ENCODE measurements at regions not wholly inside any gene's neighbourhood (a gene's known extent, or its start where the extent isn't known, plus 50 kb on each side); places are given as distances from the start of the nearest gene placed in this dataset.

- no peak for DNase-seq
- Histone ChIP-seq H3K4ac (ENCODE audit: low read depth, low read length) (no peak overlapping the region), H3K79me1 (ENCODE audit: low read length) (no peaks in the 10 kb centered on the region), H3K36me3 (ENCODE audit: control insufficient read depth, insufficient read depth, low read length) (no peaks in the 10 kb centered on the region), H3K4me2 (ENCODE audit: low read length) (no peak overlapping the region), H3K23ac (ENCODE audit: low read length) (no peak overlapping the region), H3K18ac (ENCODE audit: low read length) (no peak overlapping the region), H2BK5ac (ENCODE audit: low read length) (no peak overlapping the region), H4K8ac (ENCODE audit: low read depth, low read length) (no peak overlapping the region), H3K4me3 (ENCODE audit: low read length) (no peak overlapping the region), H3K27ac (ENCODE audit: low read depth, low read length) (no peak overlapping the region), H2BK15ac (replicated peaks; ENCODE audit: low read depth) (no peak overlapping the region), H2AK5ac (ENCODE audit: low read length) (no peak overlapping the region), H3K27me3 (ENCODE audit: insufficient read depth, low read length, poor library complexity) (no peaks in the 10 kb centered on the region), H3K56ac (ENCODE audit: low read length) (no peak overlapping the region), H3K9ac (ENCODE audit: low read length) (no peak overlapping the region), H3K4me1 (ENCODE audit: control insufficient read depth, low read depth, low read length) (no peaks in the 10 kb centered on the region), H3K79me2 (ENCODE audit: control insufficient read depth, insufficient read depth, low read length) (no peaks in the 10 kb centered on the region), H2BK120ac (ENCODE audit: low read depth, low read length) (no peak overlapping the region), H4K5ac (ENCODE audit: low read length) (no peak overlapping the region)
- WGBS (ENCODE audit: extremely low coverage, insufficient coverage, low lambda C conversion rate), result no CpG with 5 or more reads among the region's 6 CpGs
Observed at GRCh38 chr5:4781299-4781698, 358.8 kb upstream of the ADAMTS16 start.

DNA sequence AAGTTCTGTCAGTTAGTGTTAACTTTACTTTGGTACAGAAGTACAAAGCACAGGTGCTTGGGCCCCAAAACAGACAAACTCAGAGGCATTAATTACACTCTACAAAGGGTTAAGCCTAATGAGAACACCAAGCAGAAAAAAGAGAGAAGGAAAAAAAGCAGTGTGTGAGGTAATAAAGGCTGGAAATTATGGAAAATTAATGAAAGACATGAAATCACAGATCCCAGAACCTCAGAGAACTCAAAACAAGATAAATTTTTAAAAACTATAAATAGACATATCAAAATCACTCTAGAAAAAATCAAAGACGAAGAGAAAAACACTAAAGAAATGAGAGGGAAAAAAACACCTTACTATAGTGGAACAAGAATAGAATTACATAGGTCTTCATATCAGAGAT lies 354.2 kb upstream of the ADAMTS16 start:
- no peak overlapping the region for H3K4ac ChIP-seq (ENCODE audit: low read depth, low read length)
- H3K79me1 ChIP-seq (ENCODE audit: low read length), result no peaks in the 10 kb centered on the region
- no peaks in the 10 kb centered on the region for H3K27me3 ChIP-seq (ENCODE audit: insufficient read depth, low read length, poor library complexity)
- no peak overlapping the region for H3K27ac ChIP-seq (ENCODE audit: low read depth, low read length)
- no CpG with 5 or more reads among the region's 1 CpG for WGBS (ENCODE audit: extremely low coverage, insufficient coverage, low lambda C conversion rate)
- no peak overlapping the region for H2BK15ac ChIP-seq (replicated peaks; ENCODE audit: low read depth)
- no peak overlapping the region for H3K4me2 ChIP-seq (ENCODE audit: low read length)
- no peaks in the 10 kb centered on the region for H3K79me2 ChIP-seq (ENCODE audit: control insufficient read depth, insufficient read depth, low read length)
- no peak overlapping the region for H3K18ac ChIP-seq (ENCODE audit: low read length)
- no peak overlapping the region for H3K9ac ChIP-seq (ENCODE audit: low read length)
- no peak overlapping the region for H4K8ac ChIP-seq (ENCODE audit: low read depth, low read length)
- H2BK120ac ChIP-seq (ENCODE audit: low read depth, low read length), result no peak overlapping the region
- no peak overlapping the region for H2AK5ac ChIP-seq (ENCODE audit: low read length)
- no peak for DNase-seq
- H3K23ac ChIP-seq (ENCODE audit: low read length), result no peak overlapping the region
- no peak overlapping the region for H3K4me3 ChIP-seq (ENCODE audit: low read length)
- no peak overlapping the region for H2BK5ac ChIP-seq (ENCODE audit: low read length)
- H4K5ac ChIP-seq (ENCODE audit: low read length), result no peak overlapping the region
- H3K36me3 ChIP-seq (ENCODE audit: control insufficient read depth, insufficient read depth, low read length), result no peaks in the 10 kb centered on the region
- H3K56ac ChIP-seq (ENCODE audit: low read length), result no peak overlapping the region
- no peaks in the 10 kb centered on the region for H3K4me1 ChIP-seq (ENCODE audit: control insufficient read depth, low read depth, low read length)

GRCh38 chr5:4797445-4797844 lies 342.7 kb upstream of the ADAMTS16 start:
- Histone ChIP-seq H2BK120ac (ENCODE audit: low read depth, low read length) (no peak overlapping the region), H4K5ac (ENCODE audit: low read length) (no peak overlapping the region), H3K56ac (ENCODE audit: low read length) (no peak overlapping the region), H4K8ac (ENCODE audit: low read depth, low read length) (no peak overlapping the region), H3K27me3 (ENCODE audit: insufficient read depth, low read length, poor library complexity) (no peaks in the 10 kb centered on the region), H3K4me3 (ENCODE audit: low read length) (no peak overlapping the region), H3K23ac (ENCODE audit: low read length) (no peak overlapping the region), H3K79me1 (ENCODE audit: low read length) (no peaks in the 10 kb centered on the region), H3K79me2 (ENCODE audit: control insufficient read depth, insufficient read depth, low read length) (no peaks in the 10 kb centered on the region), H3K27ac (ENCODE audit: low read depth, low read length) (no peak overlapping the region), H3K4me2 (ENCODE audit: low read length) (no peak overlapping the region), H3K18ac (ENCODE audit: low read length) (no peak overlapping the region), H2BK5ac (ENCODE audit: low read length) (no peak overlapping the region), H2BK15ac (replicated peaks; ENCODE audit: low read depth) (no peak overlapping the region), H3K36me3 (ENCODE audit: control insufficient read depth, insufficient read depth, low read length) (no peaks in the 10 kb centered on the region), H3K9ac (ENCODE audit: low read length) (no peak overlapping the region), H3K4ac (ENCODE audit: low read depth, low read length) (no peak overlapping the region), H3K4me1 (ENCODE audit: control insufficient read depth, low read depth, low read length) (no peaks in the 10 kb centered on the region), H2AK5ac (ENCODE audit: low read length) (no peak overlapping the region)
- WGBS (ENCODE audit: extremely low coverage, insufficient coverage, low lambda C conversion rate), result no CpG with 5 or more reads among the region's 2 CpGs
- DNase-seq, result no peak

GRCh38 chr5:4802044-4802443 lies 338.1 kb upstream of the ADAMTS16 start:
- Histone ChIP-seq H3K79me2 (ENCODE audit: control insufficient read depth, insufficient read depth, low read length) (no peaks in the 10 kb centered on the region), H3K27ac (ENCODE audit: low read depth, low read length) (no peak overlapping the region)

GRCh38 chr5:4804691-4805360 lies 335.3 kb upstream of the ADAMTS16 start:
- Histone ChIP-seq H3K56ac (ENCODE audit: low read length) (no peak overlapping the region), H3K18ac (ENCODE audit: low read length) (no peak overlapping the region), H3K27ac (ENCODE audit: low read depth, low read length) (no peak overlapping the region), H2BK5ac (ENCODE audit: low read length) (no peak overlapping the region), H3K27me3 (ENCODE audit: insufficient read depth, low read length, poor library complexity) (no peaks in the 10 kb centered on the region), H3K79me2 (ENCODE audit: control insufficient read depth, insufficient read depth, low read length) (no peaks in the 10 kb centered on the region), H2BK120ac (ENCODE audit: low read depth, low read length) (no peak overlapping the region), H3K4ac (ENCODE audit: low read depth, low read length) (no peak overlapping the region), H3K4me2 (ENCODE audit: low read length) (no peak overlapping the region), H3K4me3 (ENCODE audit: low read length) (no peak overlapping the region), H3K79me1 (ENCODE audit: low read length) (no peaks in the 10 kb centered on the region), H2BK15ac (replicated peaks; ENCODE audit: low read depth) (no peak overlapping the region), H3K9ac (ENCODE audit: low read length) (no peak overlapping the region), H4K5ac (ENCODE audit: low read length) (no peak overlapping the region), H3K36me3 (ENCODE audit: control insufficient read depth, insufficient read depth, low read length) (no peaks in the 10 kb centered on the region), H3K4me1 (ENCODE audit: control insufficient read depth, low read depth, low read length) (no peaks in the 10 kb centered on the region), H4K8ac (ENCODE audit: low read depth, low read length) (no peak overlapping the region), H2AK5ac (ENCODE audit: low read length) (no peak overlapping the region), H3K23ac (ENCODE audit: low read length) (no peak overlapping the region)
- WGBS (ENCODE audit: extremely low coverage, insufficient coverage, low lambda C conversion rate), result no CpG with 5 or more reads among the region's 12 CpGs
- DNase-seq, result no peak

More at GRCh38 chr5:4802044-4802443, 338.1 kb upstream of the ADAMTS16 start:
- no peak overlapping the region for H3K23ac ChIP-seq (ENCODE audit: low read length)
- no peaks in the 10 kb centered on the region for H3K36me3 ChIP-seq (ENCODE audit: control insufficient read depth, insufficient read depth, low read length)
- no peaks in the 10 kb centered on the region for H3K79me1 ChIP-seq (ENCODE audit: low read length)
- no peak overlapping the region for H2AK5ac ChIP-seq (ENCODE audit: low read length)
- no peak overlapping the region for H3K9ac ChIP-seq (ENCODE audit: low read length)
- H3K4me2 ChIP-seq (ENCODE audit: low read length), result no peak overlapping the region
- no peak overlapping the region for H3K18ac ChIP-seq (ENCODE audit: low read length)
- H3K4ac ChIP-seq (ENCODE audit: low read depth, low read length), result no peak overlapping the region
- H3K27me3 ChIP-seq (ENCODE audit: insufficient read depth, low read length, poor library complexity), result no peaks in the 10 kb centered on the region
- H3K56ac ChIP-seq (ENCODE audit: low read length), result no peak overlapping the region
- H2BK15ac ChIP-seq (replicated peaks; ENCODE audit: low read depth), result no peak overlapping the region
- H4K5ac ChIP-seq (ENCODE audit: low read length), result no peak overlapping the region
- H3K4me1 ChIP-seq (ENCODE audit: control insufficient read depth, low read depth, low read length), result no peaks in the 10 kb centered on the region
- H4K8ac ChIP-seq (ENCODE audit: low read depth, low read length), result no peak overlapping the region
- H2BK5ac ChIP-seq (ENCODE audit: low read length), result no peak overlapping the region
- H2BK120ac ChIP-seq (ENCODE audit: low read depth, low read length), result no peak overlapping the region
- no peak overlapping the region for H3K4me3 ChIP-seq (ENCODE audit: low read length)
- DNase-seq, result peak; percentile 6
- no CpG with 5 or more reads among the region's 3 CpGs for WGBS (ENCODE audit: extremely low coverage, insufficient coverage, low lambda C conversion rate)

DNA sequence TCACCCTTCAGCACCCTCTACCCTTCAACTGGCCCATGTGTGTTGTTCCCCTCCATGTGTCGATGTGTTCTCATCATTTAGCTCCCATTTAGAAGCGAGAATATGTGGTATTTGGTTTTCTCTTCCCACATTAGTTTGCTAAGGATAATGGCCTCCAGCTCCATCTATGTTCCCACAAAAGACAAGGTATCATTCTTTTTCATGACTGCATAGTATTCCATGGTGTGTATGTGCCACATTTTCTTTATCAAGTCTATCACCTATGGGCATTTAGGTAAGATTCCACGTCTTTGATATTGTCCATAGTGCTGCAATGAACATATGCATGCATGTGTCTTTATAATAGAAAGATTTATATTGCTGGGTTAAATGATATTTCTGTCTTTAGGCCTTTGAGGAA lies 325.1 kb upstream of the ADAMTS16 start:
- Histone ChIP-seq H3K18ac (ENCODE audit: low read length) (no peak overlapping the region), H2BK120ac (ENCODE audit: low read depth, low read length) (no peak overlapping the region), H3K4me1 (ENCODE audit: control insufficient read depth, low read depth, low read length) (no peaks in the 10 kb centered on the region), H2BK5ac (ENCODE audit: low read length) (no peak overlapping the region), H3K79me2 (ENCODE audit: control insufficient read depth, insufficient read depth, low read length) (no peaks in the 10 kb centered on the region), H3K4me3 (ENCODE audit: low read length) (no peak overlapping the region), H3K27ac (ENCODE audit: low read depth, low read length) (no peak overlapping the region), H3K56ac (ENCODE audit: low read length) (no peak overlapping the region), H2AK5ac (ENCODE audit: low read length) (no peak overlapping the region), H3K27me3 (ENCODE audit: insufficient read depth, low read length, poor library complexity) (no peaks in the 10 kb centered on the region), H4K5ac (ENCODE audit: low read length) (no peak overlapping the region), H3K23ac (ENCODE audit: low read length) (no peak overlapping the region), H4K8ac (ENCODE audit: low read depth, low read length) (no peak overlapping the region), H2BK15ac (replicated peaks; ENCODE audit: low read depth) (no peak overlapping the region), H3K4me2 (ENCODE audit: low read length) (no peak overlapping the region), H3K9ac (ENCODE audit: low read length) (no peak overlapping the region), H3K79me1 (ENCODE audit: low read length) (no peaks in the 10 kb centered on the region), H3K36me3 (ENCODE audit: control insufficient read depth, insufficient read depth, low read length) (no peaks in the 10 kb centered on the region), H3K4ac (ENCODE audit: low read depth, low read length) (no peak overlapping the region)
- WGBS (ENCODE audit: extremely low coverage, insufficient coverage, low lambda C conversion rate), result no CpG with 5 or more reads among the region's 3 CpGs
- no peak for DNase-seq
